SU-DHL-6 (cell line): ENCODE measurements at regions not wholly inside any gene's neighbourhood (a gene's known extent, or its start where the extent isn't known, plus 50 kb on each side); places are given as distances from the start of the nearest gene placed in this dataset.

ENCODE experiments used
- H2AFZ ChIP-seq: fragments of 200-600 bp; sonication (generic); 2 replicates; pipeline ENCODE4 v1.6.1; 2014; ENCODE audit warnings: low read depth, mild to moderate bottlenecking, moderate library complexity, mixed read lengths, antibody characterized with exemption, low read length; ENCODE audit not compliant: severe bottlenecking
- H3F3A ChIP-seq: fragments of 200-600 bp; shearing (Covaris generic); 2 replicates; pipeline ENCODE4 v1.6.0; 2016; ENCODE audit warnings: antibody characterized with exemption, mild to moderate bottlenecking; ENCODE audit not compliant: insufficient read depth
- H3K27ac ChIP-seq: fragments of 200-600 bp; sonication (generic); 2 replicates; pipeline ENCODE4 v1.5.1; 2016; ENCODE audit warnings: low read depth, mild to moderate bottlenecking, low read length, moderate library complexity, mixed read lengths
- H3K27me3 ChIP-seq: fragments of 200-600 bp; sonication (generic), shearing (Covaris generic); 2 replicates; pipeline ENCODE4 v1.6.0; 2014; ENCODE audit warnings: mild to moderate bottlenecking, low read length
- H3K36me3 ChIP-seq: fragments of 200-600 bp; sonication (generic); 2 replicates; pipeline ENCODE4 v1.6.1; 2014; ENCODE audit warnings: mild to moderate bottlenecking, low read length, mixed read lengths
- H3K4me2 ChIP-seq: fragments of 300-600, 200-600 bp; shearing (Covaris generic), sonication (generic); 2 replicates; pipeline ENCODE4 v1.6.0; 2014; ENCODE audit warnings: low read length, low read depth, mild to moderate bottlenecking; ENCODE audit not compliant: poor library complexity, severe bottlenecking
- H3K4me3 ChIP-seq: fragments of 200-600 bp; sonication (generic); 2 replicates; pipeline ENCODE4 v1.5.1; 2014; ENCODE audit warnings: antibody characterized with exemption, low read length, mild to moderate bottlenecking, mixed read lengths; ENCODE audit not compliant: insufficient read depth, poor library complexity, severe bottlenecking
- H3K79me2 ChIP-seq: fragments of 200-600 bp; sonication (generic); 2 replicates; pipeline ENCODE4 v1.6.1; 2014; ENCODE audit warnings: mild to moderate bottlenecking, low read length, moderate library complexity; ENCODE audit not compliant: insufficient read depth
- H3K9ac ChIP-seq: fragments of 200-600 bp; sonication (generic); 2 replicates; pipeline ENCODE4 v1.7.0; 2014; ENCODE audit warnings: mild to moderate bottlenecking, low read length
- H3K9me2 ChIP-seq: fragments of 200-600 bp; sonication (generic); replicated peaks from 2 replicates; pipeline ENCODE4 v1.6.1; 2014; ENCODE audit warnings: low read length; ENCODE audit not compliant: insufficient read depth
- H3K9me3 ChIP-seq: fragments of 200-600 bp; sonication (generic); 2 replicates; pipeline ENCODE4 v1.6.1; 2014; ENCODE audit warnings: low read length, mixed read lengths; ENCODE audit not compliant: insufficient read depth
- H4K20me1 ChIP-seq: fragments of 200-600 bp; sonication (generic); 2 replicates; pipeline ENCODE4 v1.6.1; 2014; ENCODE audit warnings: low read depth, mild to moderate bottlenecking, antibody characterized with exemption, low read length, moderate library complexity, mixed read lengths
- CTCF ChIP-seq: fragments of 200-600 bp; sonication (generic); IDR thresholded peaks from one replicate; pipeline ENCODE4 v1.5.1; 2017; ENCODE audit warnings: antibody characterized with exemption, mild to moderate bottlenecking, low read length, moderate library complexity; ENCODE audit not compliant: insufficient read depth, poor library complexity, severe bottlenecking
- EZH2phosphoT487 ChIP-seq: fragments of 200-600 bp; sonication (generic), shearing (Covaris generic); conservative IDR thresholded peaks from 2 replicates; pipeline ENCODE4 v1.6.1; 2018; ENCODE audit warnings: mild to moderate bottlenecking, antibody characterized with exemption, low read length, moderate library complexity, mixed read lengths

DNA sequence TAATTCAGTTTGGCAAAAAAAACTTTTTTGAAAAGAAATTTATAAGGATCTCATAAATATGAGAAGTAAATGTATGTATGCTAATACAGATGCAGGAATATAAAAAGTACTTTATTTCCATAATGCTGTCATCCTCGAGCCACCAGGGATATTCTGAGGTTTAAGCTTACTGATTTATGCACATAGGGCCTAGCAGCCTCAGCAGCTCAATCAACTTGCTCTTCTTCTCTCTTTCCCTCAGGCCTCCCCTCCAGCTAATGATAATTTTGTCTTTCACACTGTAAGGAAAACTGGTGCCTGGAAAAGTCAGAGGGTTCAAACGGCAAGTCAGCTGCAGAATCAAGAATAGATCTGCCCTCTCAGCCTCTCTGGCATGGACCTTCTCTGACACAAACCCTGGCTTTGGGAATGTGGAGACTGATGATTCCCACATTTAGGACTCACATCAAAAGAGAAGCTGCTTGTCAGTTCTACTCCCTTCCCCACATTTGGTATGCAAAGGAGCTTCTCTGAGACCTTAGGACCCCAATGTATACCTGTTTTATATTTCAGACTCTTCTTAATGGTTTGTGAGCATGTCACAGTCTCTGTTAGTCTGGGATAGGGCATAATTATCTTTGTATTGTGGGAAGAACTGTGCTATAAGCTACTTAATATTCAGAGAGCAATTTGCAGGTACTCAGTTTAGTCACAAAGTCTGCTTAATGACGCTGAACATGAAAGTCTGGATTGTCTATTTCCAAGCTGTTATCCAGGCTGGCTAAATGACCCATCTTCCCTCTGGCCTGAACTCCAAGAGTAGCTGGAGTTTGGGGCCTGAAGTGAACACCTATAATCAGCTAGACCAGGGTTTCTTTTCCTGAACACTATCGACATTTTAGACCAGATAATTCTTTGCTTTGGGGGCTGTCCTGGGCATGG, 52.1 kb upstream of the DIPK1A start:
- Histone ChIP-seq H3K4me3 (no peak overlapping the region), H3K79me2 (no peaks in the 10 kb centered on the region), H3K27me3 (no peaks in the 10 kb centered on the region), H2AFZ (no peak overlapping the region), H3K27ac (no peak overlapping the region), H3K9me2 (no peaks in the 10 kb centered on the region), H3K4me2 (no peak overlapping the region), H3K9ac (no peak overlapping the region), H3F3A (no peaks in the 10 kb centered on the region), H4K20me1 (no peaks in the 10 kb centered on the region), H3K36me3 (no peaks in the 10 kb centered on the region), H3K9me3 (no peaks in the 10 kb centered on the region)
- TF ChIP-seq CTCF (no peak), EZH2phosphoT487 (no peak)

DNA sequence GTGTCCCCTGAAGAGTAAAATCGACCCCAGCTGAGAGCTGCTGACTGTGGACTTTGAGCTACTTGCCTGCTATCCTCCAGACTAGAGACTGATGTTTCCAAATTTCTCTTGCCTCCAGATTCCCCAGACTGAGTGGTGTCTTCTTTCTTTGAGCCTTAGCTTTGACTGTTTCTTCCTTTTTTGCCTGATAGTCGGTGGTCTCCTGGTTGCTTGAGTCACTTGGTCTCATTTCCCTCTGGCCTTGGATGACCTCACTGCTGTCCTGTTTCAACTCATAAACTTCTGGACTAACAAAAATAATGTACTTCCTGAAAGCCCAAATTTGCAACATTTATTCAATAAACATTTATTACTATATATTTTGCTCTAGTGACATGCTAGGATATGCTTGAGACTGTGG, 52.9 kb upstream of the DIPK1A start:
- Histone ChIP-seq H3K9ac (no peak overlapping the region), H3K4me2 (no peak overlapping the region), H3K9me3 (no peaks in the 10 kb centered on the region), H2AFZ (no peak overlapping the region), H3K36me3 (no peaks in the 10 kb centered on the region), H3F3A (no peaks in the 10 kb centered on the region), H3K79me2 (no peaks in the 10 kb centered on the region), H3K9me2 (no peaks in the 10 kb centered on the region), H3K27me3 (no peaks in the 10 kb centered on the region), H3K4me3 (no peak overlapping the region), H3K27ac (no peak overlapping the region), H4K20me1 (no peaks in the 10 kb centered on the region)
- no peak for TF ChIP-seq CTCF
- no peak for TF ChIP-seq EZH2phosphoT487

GRCh38 chr1:93015590-93015989, 54.3 kb upstream of the DIPK1A start:
- TF ChIP-seq CTCF = no peak
- TF ChIP-seq EZH2phosphoT487 = no peak
- no peaks in the 10 kb centered on the region for H3F3A ChIP-seq
- H3K36me3 ChIP-seq = no peaks in the 10 kb centered on the region
- H3K27me3 ChIP-seq = no peaks in the 10 kb centered on the region
- no peak overlapping the region for H3K4me3 ChIP-seq
- H3K79me2 ChIP-seq = no peaks in the 10 kb centered on the region
- no peaks in the 10 kb centered on the region for H3K9me3 ChIP-seq
- H4K20me1 ChIP-seq = no peaks in the 10 kb centered on the region
- H3K27ac ChIP-seq = no peak overlapping the region
- H3K9me2 ChIP-seq = no peaks in the 10 kb centered on the region
- H3K9ac ChIP-seq = no peak overlapping the region
- no peak overlapping the region for H3K4me2 ChIP-seq
- H2AFZ ChIP-seq = no peak overlapping the region
